GM18870 (cell line): ENCODE measurements at regions not wholly inside any gene's neighbourhood (a gene's known extent, or its start where the extent isn't known, plus 50 kb on each side); places are given as distances from the start of the nearest gene placed in this dataset.
"Not testable (repeated sequence)": the region's sequence is repeated elsewhere in the genome, so short reads cannot be mapped to it uniquely, and the experiment has no call there.

Experiments
- ATAC-seq: cut with Tn5 transposase; IDR thresholded peaks from one replicate; pipeline ENCODE4 v1.9.1; 2021; ENCODE audit warnings: moderate library complexity; ENCODE audit not compliant: unreplicated experiment

DNA sequence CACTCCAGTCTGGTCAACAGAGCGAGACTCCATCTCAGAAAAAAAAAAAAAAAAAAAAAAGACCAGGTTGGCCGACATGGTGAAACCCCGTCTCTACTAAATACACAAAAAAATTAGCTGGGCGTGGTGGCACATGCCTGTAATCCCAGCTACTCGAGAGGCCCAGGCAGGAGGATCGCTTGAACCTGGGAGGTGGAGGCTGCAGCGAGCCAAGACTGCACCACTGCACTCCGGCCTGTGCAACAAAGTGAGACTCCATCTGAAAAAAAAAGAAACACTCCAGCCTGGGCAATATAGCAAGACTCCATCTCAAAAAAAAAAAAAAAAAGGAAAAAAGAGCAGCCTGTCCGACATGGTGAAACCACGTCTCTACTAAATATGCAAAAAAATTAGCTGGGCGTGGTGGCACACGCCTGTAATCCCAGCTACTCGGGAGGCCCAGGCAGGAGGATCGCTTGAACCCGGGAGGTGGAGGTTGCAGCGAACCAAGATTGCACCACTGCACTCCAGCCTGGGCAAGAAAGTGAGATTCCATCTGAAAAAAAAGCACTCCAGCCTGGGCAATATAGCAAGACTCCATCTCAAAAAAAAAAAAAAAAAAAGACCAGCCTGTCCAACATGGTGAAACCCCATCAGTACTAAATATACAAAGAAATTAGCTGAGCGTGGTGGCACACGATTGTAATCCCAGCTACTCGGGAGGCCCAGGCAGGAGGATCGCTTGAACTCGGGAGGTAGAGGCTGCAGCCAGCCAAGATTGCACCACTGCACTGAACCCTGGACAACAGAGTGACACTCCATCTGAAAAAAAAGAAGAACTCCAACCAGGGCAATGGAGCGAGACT lies 343.3 kb upstream of the PLGLB2 start:
- ATAC-seq = not testable (repeated sequence)

DNA sequence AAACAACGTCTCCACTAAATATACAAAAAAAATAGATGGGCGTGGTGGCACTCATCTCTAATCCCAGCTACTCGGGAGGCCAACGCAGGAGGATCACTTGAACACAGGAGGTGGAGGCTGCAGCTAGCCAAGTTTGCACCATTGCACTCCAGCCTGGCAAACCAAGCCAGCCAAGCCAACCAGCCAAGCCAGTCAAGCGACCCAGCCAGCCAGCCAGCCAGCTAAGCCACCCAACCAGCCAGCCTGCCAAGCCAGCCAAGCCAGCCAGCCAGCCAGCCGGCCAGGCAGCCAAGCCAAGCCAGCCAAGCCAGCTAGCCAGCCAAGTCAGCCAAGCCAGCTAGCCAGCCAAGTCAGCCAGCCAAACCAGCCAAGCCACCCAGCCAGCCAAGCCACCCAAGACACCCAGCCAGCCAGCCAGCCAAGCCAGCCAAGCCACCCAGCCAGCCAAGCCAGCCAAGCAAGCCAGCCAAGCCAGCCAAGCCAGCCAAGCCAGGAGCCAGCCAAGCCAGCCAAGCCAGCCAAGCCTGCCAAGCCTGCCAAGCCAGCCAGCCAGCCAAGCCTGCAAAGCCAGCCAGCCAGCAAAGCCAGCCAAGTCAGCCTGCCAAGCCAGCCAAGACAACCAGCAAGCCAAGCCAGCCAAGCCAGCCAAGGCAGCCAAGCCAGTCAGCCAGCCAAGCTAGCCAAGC lies 342.2 kb upstream of the PLGLB2 start:
- not testable (repeated sequence) for ATAC-seq

DNA sequence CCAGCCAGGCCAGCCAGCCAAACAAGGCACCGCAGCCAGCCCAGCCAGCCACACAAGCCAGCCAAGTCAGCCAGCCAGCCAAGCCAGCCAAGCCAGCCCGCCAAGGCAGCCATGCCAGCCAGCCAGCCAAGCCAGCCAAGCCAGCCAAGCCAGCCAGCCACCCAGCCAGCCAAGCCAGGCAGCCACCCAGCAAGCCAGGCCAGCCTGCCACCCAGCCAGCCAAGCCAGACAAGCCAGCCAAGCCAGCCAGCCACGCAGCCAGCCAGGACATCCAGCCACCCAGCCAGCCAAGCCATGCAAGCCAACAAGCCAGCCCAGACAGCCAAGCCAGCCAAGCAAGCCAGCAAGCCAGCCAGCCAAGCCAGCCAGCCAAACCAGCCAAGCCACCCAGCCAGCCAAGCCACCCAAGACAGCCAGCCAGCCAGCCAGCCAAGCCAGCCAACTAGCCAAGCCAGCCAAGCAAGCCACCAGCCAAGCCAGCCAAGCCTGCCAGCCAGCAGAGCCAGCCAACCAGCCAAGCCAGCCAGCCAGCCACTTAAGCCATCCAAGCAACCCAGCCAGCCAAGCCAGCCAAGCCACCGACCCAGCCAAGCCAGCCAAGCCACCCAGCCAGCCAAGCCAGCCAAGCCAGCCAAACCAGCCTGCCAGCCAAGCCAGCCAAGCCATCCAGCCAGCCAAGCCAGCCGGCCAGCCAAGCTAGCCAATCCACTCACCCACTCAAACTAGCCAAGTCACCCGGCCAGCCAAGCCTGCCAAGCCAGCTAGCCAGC lies 341.3 kb upstream of the PLGLB2 start:
- not testable (repeated sequence) for ATAC-seq

DNA sequence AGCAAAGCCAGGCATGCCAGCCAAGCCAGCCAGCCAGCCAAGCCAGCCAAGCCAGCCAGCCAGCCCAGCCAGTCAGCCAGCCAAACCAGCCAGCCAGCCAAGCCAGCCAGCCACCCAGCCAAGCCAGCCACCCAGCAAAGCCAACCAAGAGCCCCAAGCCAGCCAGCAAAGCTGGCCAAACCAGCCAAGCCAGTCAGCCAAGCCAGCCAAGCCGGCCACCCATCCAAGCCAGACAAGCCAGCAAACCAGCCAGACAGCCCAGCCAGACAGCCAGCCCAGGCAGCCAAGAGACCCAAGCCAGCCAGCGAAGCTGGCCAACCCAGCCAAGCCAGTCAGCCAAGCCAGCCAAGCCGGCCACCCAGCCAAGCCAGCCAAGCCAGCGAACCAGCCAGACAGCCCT lies 338.3 kb upstream of the PLGLB2 start:
- not testable (repeated sequence) for ATAC-seq

DNA sequence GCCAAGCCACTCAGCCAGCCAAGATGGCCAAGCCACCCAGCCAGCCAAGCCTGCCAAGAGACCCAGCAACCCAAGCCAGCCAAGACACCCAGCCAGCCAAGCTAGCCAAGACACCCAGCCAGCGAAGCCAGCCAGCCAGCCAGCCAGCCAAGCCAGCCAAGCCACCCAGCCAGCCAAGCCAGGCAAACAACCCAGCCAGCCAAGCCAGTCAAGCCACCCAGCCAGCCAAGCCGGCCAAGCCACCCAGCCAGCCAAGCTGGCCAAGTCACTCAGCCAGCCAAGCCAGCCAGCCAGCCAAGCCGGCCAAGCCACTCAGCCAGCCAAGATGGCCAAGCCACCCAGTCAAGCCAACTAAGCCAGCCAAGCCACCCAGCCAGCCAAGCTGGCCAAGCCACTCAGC lies 337.5 kb upstream of the PLGLB2 start:
- ATAC-seq = not testable (repeated sequence)

DNA sequence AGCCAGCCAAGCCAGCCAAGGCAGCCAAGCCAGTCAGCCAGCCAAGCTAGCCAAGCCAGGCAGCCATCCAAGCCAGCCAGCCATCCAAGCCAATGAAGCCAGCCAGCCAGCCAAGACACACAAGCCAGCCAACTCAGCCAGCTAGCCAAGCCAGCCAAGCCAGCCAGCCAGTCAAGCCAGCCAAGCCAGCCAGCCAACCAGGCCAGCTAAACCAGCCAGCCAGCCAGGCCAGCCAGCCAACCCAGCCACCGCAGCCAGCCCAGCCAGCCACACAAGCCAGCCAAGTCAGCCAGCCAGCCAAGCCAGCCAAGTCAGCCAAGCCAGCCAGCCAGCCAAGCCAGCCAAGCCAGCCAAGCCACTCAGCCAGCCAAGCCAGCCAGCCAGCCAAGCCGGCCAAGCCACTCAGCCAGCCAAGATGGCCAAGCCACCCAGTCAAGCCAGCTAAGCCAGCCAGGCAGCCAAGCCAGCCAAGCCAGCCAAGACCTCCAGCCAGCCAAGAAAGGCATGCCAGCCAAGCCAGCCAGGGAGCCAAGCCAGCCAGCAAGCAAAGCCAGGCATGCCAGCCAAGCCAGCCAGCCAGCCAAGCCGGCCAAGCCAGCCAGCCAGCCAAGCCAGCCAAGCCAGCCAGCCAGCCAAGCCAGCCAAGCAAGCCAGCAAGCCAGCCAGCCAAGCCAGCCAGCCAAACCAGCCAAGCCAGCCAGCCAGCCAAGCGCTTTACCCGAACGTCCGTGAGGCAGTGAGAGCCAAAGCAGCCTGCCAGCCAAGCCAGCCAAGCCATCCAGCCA lies 335.7 kb upstream of the PLGLB2 start:
- ATAC-seq = not testable (repeated sequence)

DNA sequence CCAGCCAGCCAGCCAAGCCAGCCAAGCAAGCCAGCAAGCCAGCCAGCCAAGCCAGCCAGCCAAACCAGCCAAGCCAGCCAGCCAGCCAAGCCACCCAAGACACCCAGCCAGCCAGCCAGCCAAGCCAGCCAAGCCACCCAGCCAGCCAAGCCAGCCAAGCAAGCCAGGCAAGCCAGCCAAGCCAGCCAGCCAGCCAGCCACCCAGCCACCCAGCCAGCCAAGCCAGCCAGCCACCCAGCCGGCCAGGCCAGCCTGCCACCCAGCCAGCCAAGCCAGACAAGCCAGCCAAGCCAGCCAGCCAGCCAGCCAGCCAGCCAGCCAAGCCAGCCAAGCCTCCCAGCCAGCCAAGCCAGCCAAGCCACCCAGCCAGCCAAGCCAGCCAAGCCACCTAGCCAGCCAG lies 333.6 kb upstream of the PLGLB2 start:
- ATAC-seq = not testable (repeated sequence)

DNA sequence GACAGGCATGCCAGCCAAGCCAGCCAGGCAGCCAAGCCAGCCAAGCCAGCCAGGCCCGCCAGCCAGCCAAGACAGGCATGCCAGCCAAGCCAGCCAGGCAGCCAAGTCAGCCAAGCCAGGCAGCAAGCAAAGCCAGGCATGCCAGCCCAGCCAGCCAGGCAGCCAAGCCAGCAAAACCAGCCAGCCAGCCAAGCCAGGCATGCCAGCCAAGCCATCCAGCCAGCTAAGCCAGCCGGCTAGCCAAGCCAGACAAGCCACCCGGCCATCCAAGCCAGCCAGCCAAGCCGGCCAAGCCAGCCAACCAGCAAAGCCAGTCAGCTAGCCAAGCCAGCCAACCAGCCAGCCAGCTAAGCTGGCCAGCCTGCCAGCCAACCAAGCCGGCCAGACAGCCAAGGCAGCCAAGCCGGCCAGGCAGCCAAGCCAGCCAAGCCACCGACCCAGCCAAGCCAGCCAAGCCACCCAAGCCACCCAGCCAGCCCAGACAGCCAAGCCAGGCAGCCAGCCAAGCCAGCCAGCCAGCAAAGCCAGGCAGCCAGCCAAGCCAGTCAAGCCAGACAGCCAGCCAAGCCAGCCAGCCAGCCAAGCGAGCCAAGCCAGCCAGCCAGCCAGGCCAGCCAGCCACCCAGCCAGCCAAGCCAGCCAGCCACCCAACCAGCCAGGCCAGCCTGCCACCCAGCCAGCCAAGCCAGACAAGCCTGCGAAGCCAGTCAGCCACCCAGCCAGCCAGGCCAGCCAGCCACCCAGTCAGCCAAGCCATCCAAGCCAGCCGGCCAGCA lies 332.9 kb upstream of the PLGLB2 start:
- not testable (repeated sequence) for ATAC-seq

DNA sequence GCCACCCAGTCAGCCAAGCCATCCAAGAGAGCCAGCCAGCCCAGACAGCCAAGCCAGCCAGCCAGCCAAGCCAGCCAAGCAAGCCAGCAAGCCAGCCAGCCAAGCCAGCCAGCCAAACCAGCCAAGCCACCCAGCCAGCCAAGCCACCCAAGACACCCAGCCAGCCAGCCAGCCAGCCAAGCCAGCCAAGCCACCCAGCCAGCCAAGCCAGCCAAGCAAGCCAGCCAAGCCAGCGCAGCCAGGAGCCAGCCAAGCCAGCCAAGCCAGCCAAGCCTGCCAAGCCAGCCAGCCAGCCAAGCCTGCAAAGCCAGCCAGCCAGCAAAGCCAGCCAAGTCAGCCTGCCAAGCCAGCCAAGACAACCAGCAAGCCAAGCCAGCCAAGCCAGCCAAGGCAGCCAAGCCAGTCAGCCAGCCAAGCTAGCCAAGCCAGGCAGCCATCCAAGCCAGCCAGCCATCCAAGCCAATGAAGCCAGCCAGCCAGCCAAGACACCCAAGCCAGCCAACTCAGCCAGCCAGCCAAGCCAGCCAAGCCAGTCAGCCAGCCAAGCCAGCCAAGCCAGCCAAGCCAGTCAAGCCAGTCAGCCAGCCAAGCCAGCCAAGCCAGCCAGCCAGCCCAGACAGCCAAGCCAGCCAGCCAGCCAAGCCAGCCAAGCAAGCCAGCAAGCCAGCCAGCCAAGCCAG lies 332.2 kb upstream of the PLGLB2 start:
- not testable (repeated sequence) for ATAC-seq

DNA sequence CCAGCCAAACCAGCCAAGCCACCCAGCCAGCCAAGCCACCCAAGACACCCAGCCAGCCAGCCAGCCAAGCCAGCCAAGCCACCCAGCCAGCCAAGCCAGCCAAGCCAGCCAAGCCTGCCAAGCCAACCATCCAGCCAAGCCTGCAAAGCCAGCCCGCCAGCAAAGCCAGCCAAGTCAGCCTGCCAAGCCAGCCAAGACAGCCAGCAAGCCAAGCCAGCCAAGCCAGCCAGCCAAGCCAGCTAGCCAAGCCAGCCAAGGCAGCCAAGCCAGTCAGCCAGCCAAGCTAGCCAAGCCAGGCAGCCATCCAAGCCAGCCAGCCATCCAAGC lies 331.7 kb upstream of the PLGLB2 start:
- not testable (repeated sequence) for ATAC-seq

DNA sequence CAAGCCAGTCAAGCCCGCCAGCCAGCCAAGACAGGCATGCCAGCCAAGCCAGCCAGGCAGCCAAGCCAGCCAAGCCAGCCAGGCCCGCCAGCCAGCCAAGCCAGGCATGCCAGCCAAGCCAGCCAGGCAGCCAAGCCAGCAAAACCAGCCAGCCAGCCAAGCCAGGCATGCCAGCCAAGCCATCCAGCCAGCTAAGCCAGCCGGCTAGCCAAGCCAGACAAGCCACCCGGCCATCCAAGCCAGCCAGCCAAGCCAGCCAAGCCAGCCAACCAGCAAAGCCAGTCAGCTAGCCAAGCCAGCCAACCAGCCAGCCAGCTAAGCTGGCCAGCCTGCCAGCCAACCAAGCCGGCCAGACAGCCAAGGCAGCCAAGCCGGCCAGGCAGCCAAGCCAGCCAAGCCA lies 330.7 kb upstream of the PLGLB2 start:
- ATAC-seq = not testable (repeated sequence)

DNA sequence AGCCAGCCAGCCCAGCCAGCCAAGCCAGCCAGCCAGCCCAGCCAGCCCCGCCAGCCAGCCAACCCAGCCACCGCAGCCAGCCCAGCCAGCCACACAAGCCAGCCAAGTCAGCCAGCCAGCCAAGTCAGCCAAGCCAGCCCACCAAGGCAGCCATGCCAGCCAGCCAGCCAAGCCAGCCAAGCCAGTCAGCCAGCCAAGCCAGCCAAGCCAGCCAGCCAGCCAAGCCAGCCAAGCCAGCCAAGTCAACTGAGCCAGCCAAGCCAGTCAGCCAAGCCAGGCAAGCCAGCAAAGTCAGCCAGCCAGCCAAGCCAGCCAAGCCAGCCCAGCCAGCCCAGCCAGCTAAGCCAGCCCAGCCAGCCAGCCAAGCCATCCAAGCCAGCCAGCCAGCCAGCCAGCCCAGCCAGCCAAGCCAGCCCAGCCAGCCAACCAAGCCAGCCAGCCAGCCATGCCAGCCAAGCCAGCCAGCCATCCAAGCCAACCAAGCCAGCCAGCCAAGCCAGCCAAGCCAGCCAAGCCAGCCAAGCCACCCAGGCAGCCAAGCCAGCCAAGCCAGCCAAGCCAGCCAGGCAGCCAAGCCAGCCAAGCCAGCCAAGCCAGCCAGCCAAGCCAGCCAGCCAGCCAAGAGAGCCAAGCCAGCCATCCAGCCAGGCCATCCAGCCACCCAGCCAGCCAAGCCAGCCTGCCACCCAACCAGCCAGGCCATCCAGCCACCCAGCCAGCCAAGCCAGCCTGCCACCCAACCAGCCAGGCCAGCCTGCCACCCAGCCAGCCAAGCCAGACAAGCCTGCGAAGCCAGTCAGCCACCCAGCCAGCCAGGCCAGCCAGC lies 329.9 kb upstream of the PLGLB2 start:
- ATAC-seq = not testable (repeated sequence)

DNA sequence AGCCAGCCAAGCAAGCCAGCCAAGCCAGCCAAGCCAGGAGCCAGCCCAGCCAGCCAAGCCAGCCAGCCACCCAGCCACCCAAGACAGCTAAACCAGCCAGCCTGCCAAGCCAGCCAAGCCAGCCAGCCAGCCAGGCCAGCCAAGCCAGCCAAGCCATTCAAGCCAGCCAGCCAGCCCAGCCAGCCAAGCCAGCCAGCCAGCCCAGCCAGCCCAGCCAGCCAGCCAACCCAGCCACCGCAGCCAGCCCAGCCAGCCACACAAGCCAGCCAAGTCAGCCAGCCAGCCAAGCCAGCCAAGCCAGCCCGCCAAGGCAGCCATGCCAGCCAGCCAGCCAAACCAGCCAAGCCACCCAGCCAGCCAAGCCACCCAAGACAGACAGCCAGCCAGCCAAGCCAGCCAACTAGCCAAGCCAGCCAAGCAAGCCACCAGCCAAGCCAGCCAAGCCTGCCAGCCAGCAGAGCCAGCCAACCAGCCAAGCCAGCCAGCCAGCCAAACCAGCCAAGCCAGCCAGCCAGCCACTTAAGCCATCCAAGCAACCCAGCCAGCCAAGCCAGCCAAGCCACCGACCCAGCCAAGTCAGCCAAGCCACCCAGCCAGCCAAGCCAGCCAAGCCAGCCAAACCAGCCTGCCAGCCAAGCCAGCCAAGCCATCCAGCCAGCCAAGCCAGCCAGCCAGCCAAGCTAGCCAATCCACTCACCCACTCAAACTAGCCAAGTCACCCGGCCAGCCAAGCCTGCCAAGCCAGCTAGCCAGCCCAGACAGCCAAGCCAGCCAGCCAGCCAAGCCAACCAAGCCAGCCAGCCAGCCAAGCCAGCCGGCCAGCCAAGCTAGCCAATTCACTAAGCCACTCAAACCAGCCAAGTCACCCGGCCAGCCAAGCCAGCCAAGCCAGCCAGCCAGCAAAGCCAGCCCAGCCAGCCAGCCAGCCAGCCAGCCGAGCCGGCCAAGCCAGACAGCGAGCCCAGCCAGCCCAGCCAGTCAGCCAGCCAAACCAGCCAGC lies 328.8 kb upstream of the PLGLB2 start:
- ATAC-seq = not testable (repeated sequence)

DNA sequence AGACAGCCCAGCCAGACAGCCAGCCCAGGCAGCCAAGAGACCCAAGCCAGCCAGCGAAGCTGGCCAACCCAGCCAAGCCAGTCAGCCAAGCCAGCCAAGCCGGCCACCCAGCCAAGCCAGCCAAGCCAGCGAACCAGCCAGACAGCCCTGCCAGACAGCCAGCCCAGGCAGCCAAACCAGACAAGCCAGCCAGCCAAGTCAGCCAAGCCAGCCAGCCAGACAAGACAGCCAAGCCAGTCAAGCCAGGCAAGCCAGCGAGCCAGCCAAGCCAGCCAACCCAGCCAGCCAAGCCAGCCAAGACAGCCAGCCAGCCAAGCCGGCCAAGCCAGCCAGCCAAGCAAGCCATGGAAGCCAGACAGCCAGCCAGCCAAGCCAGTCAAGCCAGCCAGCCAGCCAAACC lies 327.9 kb upstream of the PLGLB2 start:
- not testable (repeated sequence) for ATAC-seq

DNA sequence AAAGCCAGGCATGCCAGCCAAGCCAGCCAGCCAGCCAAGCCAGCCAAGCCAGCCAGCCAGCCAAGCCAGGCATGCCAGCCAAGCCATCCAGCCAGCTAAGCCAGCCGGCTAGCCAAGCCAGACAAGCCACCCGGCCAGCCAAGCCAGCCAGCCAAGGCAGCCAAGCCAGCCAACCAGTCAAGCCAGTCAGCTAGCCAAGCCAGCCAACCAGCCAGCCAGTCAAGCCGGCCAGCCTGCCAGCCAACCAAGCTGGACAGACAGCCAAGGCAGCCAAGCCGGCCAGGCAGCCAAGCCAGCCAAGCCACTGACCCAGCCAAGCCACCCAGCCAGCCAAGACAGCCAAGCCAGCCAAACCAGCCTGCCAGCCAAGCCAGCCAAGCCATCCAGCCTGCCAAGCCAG lies 326.9 kb upstream of the PLGLB2 start:
- not testable (repeated sequence) for ATAC-seq

DNA sequence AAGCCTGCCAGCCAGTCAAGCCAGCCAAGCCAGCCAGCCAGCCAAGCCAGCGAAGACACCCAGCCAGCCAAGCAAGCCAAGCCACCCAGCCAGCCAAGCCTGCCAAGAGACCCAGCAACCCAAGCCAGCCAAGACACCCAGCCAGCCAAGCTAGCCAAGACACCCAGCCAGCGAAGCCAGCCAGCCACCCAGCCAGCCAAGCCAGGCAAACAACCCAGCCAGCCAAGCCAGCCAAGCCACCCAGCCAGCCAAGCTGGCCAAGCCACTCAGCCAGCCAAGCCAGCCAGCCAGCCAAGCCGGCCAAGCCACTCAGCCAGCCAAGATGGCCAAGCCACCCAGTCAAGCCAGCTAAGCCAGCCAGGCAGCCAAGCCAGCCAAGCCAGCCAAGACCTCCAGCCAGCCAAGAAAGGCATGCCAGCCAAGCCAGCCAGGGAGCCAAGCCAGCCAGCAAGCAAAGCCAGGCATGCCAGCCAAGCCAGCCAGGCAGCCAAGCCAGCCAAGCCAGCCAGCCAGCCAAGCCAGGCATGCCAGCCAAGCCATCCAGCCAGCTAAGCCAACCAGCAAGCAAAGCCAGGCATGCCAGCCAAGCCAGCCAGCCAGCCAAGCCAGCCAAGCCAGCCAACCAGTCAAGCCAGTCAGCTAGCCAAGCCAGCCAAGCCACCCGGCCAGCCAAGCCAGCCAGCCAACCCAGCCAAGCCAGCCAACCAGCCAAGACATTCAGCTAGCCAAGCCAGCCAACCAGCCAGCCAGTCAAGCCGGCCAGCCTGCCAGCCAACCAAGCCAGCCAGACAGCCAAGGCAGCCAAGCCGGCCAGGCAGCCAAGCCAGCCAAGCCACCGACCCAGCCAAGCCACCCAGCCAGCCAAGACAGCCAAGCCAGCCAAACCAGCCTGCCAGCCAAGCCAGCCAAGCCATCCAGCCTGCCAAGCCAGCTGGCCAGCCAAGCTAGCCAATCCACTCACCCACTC lies 323.8 kb upstream of the PLGLB2 start:
- ATAC-seq = not testable (repeated sequence)
